Nephron (organoid): ENCODE measurements at regions not wholly inside any gene's neighbourhood (a gene's known extent, or its start where the extent isn't known, plus 50 kb on each side); places are given as distances from the start of the nearest gene placed in this dataset.

ENCODE experiments used
- H3K27ac Mint-ChIP-seq, 3 experiments: 2 replicates each; pipeline ENCODE4 v1.8.0; 2020; ENCODE audit warnings: mixed read lengths in 3 of 3, mild to moderate bottlenecking in 2 of 3, moderate library complexity in 1 of 3
- H3K27me3 Mint-ChIP-seq: 2 replicates; pipeline ENCODE4 v1.8.0; 2021; ENCODE audit warnings: low read depth, mild to moderate bottlenecking, moderate library complexity, mixed read lengths
- H3K36me3 Mint-ChIP-seq: 2 replicates; pipeline ENCODE4 v1.8.0; 2020; ENCODE audit warnings: low read depth, mixed read lengths
- H3K4me1 Mint-ChIP-seq: 2 replicates; pipeline ENCODE4 v1.8.0; 2020; ENCODE audit warnings: mixed read lengths
- H3K4me3 Mint-ChIP-seq, 3 experiments: 2 replicates each; pipeline ENCODE4 v1.8.0; 2020; ENCODE audit warnings: mild to moderate bottlenecking in 3 of 3, mixed read lengths in 3 of 3, moderate library complexity in 2 of 3
- H3K9me3 Mint-ChIP-seq: 2 replicates; pipeline ENCODE4 v1.8.0; 2020; ENCODE audit warnings: mixed read lengths
- CTCF ChIP-seq, 3 experiments: fragments of 200-600 bp; sonication (generic); IDR thresholded peaks; one replicate each; pipeline ENCODE4 v1.5.0; 2021; ENCODE audit warnings: antibody characterized with exemption in 3 of 3; ENCODE audit not compliant: unreplicated experiment in 3 of 3

- no peaks in the 10 kb centered on the region for H3K9me3 Mint-ChIP-seq
- no peak overlapping the region for H3K4me3 Mint-ChIP-seq
- no peaks in the 10 kb centered on the region for H3K36me3 Mint-ChIP-seq
- no peak overlapping the region for H3K27ac Mint-ChIP-seq
- TF ChIP-seq CTCF (IDR thresholded peaks at IDR 0.05; ENCODE audit: unreplicated experiment in 3 of 3): no peak
- peaks cover 5% of the 10 kb centered on the region for H3K27me3 Mint-ChIP-seq
- H3K4me1 Mint-ChIP-seq: peaks cover 22% of the 10 kb centered on the region
These were observed 129.8 kb upstream of the SH3BP4 start for GRCh38 chr2:234821946-234822475.

- Mint-ChIP-seq H3K27me3 (peaks cover 5% of the 10 kb centered on the region), H3K36me3 (no peaks in the 10 kb centered on the region), H3K27ac (no peak overlapping the region), H3K9me3 (no peaks in the 10 kb centered on the region), H3K4me3 (no peak overlapping the region), H3K4me1 (peaks cover 21% of the 10 kb centered on the region)
- TF ChIP-seq CTCF (IDR thresholded peaks at IDR 0.05; ENCODE audit: unreplicated experiment in 3 of 3): peak in 1 of 3 experiments; percentile 17
These were observed 132.9 kb upstream of the SH3BP4 start for GRCh38 chr2:234818937-234819336.

GRCh38 chr2:234816491-234816890 is 135.3 kb upstream of the SH3BP4 start:
- no peak for TF ChIP-seq CTCF (IDR thresholded peaks at IDR 0.05; ENCODE audit: unreplicated experiment in 3 of 3)
- Mint-ChIP-seq H3K9me3 (no peaks in the 10 kb centered on the region), H3K27me3 (peaks cover 14% of the 10 kb centered on the region), H3K27ac (peak overlapping the region in 2 of 3 experiments; percentile 4 to 46), H3K36me3 (no peaks in the 10 kb centered on the region), H3K4me3 (no peak overlapping the region), H3K4me1 (peaks cover 24% of the 10 kb centered on the region)

- no peak for TF ChIP-seq CTCF (IDR thresholded peaks at IDR 0.05; ENCODE audit: unreplicated experiment in 3 of 3)
- Mint-ChIP-seq H3K9me3 (no peaks in the 10 kb centered on the region), H3K27me3 (peaks cover 12% of the 10 kb centered on the region)
These were observed 135.8 kb upstream of the SH3BP4 start for GRCh38 chr2:234816056-234816455.

GRCh38 chr2:234814374-234814773 is 137.4 kb upstream of the SH3BP4 start:
- peaks cover 10% of the 10 kb centered on the region for H3K27me3 Mint-ChIP-seq
- H3K4me1 Mint-ChIP-seq: peaks cover 24% of the 10 kb centered on the region

More at GRCh38 chr2:234816056-234816455, 135.8 kb upstream of the SH3BP4 start:
- peaks cover 24% of the 10 kb centered on the region for H3K4me1 Mint-ChIP-seq
- peak overlapping the region; percentile 3 to 46 (median 4) for H3K27ac Mint-ChIP-seq
- no peak overlapping the region for H3K4me3 Mint-ChIP-seq
- no peaks in the 10 kb centered on the region for H3K36me3 Mint-ChIP-seq

More at GRCh38 chr2:234814374-234814773, 137.4 kb upstream of the SH3BP4 start:
- Mint-ChIP-seq H3K4me3 (no peak overlapping the region), H3K9me3 (no peaks in the 10 kb centered on the region), H3K36me3 (no peaks in the 10 kb centered on the region), H3K27ac (no peak overlapping the region)
- no peak for TF ChIP-seq CTCF (IDR thresholded peaks at IDR 0.05; ENCODE audit: unreplicated experiment in 3 of 3)
